ENCODE measurements at regions not wholly inside any gene's neighbourhood (a gene's known extent, or its start where the extent isn't known, plus 50 kb on each side); places are given as distances from the start of the nearest gene placed in this dataset.

GRCh38 chr1:56193656-56194055 lies 385.7 kb downstream of the PLPP3 start:
- no peak for TF ChIP-seq CTCF (IDR thresholded peaks at IDR 0.05; ENCODE audit: low read depth, low read length)
- no peak for TF ChIP-seq EZH2phosphoT487 (IDR thresholded peaks at IDR 0.05; ENCODE audit: low read depth)

Data from OCI-LY3 (cell line).